ENCODE measurements at regions not wholly inside any gene's neighbourhood (a gene's known extent, or its start where the extent isn't known, plus 50 kb on each side); places are given as distances from the start of the nearest gene placed in this dataset.

DNA sequence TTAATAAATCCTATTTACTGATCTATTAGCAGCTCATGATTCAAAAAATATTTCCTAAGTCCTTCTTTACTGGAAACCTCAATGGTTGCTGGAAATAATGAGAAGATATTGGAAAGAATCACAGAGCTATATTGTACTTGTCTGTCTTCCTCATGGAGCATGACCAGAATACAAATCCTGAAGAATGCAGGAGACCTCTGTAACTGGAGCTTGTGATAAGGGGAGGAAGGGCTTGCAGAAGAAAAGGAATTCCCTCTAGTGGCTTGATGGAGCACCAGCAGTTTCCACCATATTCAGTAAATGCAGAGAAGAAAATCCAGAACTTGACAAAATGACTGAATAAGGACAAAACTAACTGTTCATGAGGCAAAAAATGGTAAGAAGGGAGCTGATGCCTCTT is 1333.1 kb downstream of the EFNB2 start (continued):
- TF ChIP-seq BCL11A (IDR thresholded peaks at IDR 0.05; ENCODE audit: low read depth in 2 of 2, low read length in 2 of 2) = no peak
- no peak for TF ChIP-seq BRCA1 (IDR thresholded peaks at IDR 0.05; ENCODE audit: low read depth, low read length)
- no peak for TF ChIP-seq CBX5 (IDR thresholded peaks at IDR 0.05; ENCODE audit: low read depth, low read length)
- TF ChIP-seq SIN3A (conservative IDR thresholded peaks at IDR 0.05 in 1 of 2, IDR thresholded peaks at IDR 0.05 in 1 of 2; ENCODE audit: low read depth in 1 of 2, low read length in 2 of 2) = no peak
- no peak for TF ChIP-seq SAP30 (IDR thresholded peaks at IDR 0.05; ENCODE audit: insufficient read depth, insufficient replicate concordance, low read length)
- TF ChIP-seq POU5F1 (IDR thresholded peaks at IDR 0.05; ENCODE audit: low read depth, low read length) = no peak
- no peak for TF ChIP-seq RBBP5 (IDR thresholded peaks at IDR 0.05; ENCODE audit: borderline replicate concordance, low read depth, low read length)
